ENCODE measurements at regions not wholly inside any gene's neighbourhood (a gene's known extent, or its start where the extent isn't known, plus 50 kb on each side); places are given as distances from the start of the nearest gene placed in this dataset.

- TF ChIP-seq CTCF (IDR thresholded peaks at IDR 0.05): no peak
These were observed 101.4 kb upstream of the LINC00632 start for GRCh38 chrX:140608111-140608510.

GRCh38 chrX:140602140-140602539 lies 97.3 kb upstream of the SOX3 start:
- TF ChIP-seq CTCF (IDR thresholded peaks at IDR 0.05): no peak

GRCh38 chrX:140599851-140600250 lies 95.0 kb upstream of the SOX3 start:
- TF ChIP-seq CTCF (IDR thresholded peaks at IDR 0.05): no peak

- no peak for TF ChIP-seq CTCF (IDR thresholded peaks at IDR 0.05)
These were observed 84.8 kb upstream of the SOX3 start for GRCh38 chrX:140589657-140590056.

- no peak for TF ChIP-seq CTCF (IDR thresholded peaks at IDR 0.05)
These were observed 82.1 kb upstream of the SOX3 start for GRCh38 chrX:140586951-140587350.

GRCh38 chrX:140580478-140580877 lies 75.6 kb upstream of the SOX3 start:
- no peak for TF ChIP-seq CTCF (IDR thresholded peaks at IDR 0.05)

GRCh38 chrX:140572724-140573123 lies 67.9 kb upstream of the SOX3 start:
- TF ChIP-seq CTCF (IDR thresholded peaks at IDR 0.05): peak; percentile 56

GRCh38 chrX:140563893-140564292 lies 59.0 kb upstream of the SOX3 start:
- TF ChIP-seq CTCF (IDR thresholded peaks at IDR 0.05): no peak
